NCI-H526 (cell line): ENCODE measurements at regions not wholly inside any gene's neighbourhood (a gene's known extent, or its start where the extent isn't known, plus 50 kb on each side); places are given as distances from the start of the nearest gene placed in this dataset.

ENCODE experiments used
- DNase-seq, 2 experiments: peaks; one replicate each; lab custom pipeline; 2025; lab: John Stamatoyannopoulos, UW

DNA sequence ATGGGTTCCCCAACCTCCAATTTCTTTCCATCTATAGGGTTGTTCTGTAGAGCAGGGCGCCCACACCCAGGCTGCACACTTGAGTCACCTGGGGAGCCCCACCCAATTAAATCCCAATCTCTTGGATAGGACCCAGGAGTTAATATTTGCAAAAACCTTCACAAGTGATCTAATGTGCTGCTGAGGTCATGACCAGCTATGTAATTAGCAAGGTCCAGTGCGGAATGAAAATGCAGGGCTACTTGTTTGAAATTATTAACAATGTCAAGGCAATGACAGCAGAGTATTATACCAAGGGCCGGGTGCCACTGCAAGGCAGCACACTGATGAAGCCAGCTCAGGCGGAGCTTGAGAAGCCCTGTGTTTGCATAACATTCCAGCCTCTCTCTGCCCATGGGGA, 302.7 kb downstream of the MAF start:
- DNase-seq = no peak

GRCh38 chr16:79297296-79297695, 303.2 kb downstream of the MAF start:
- no peak for DNase-seq

DNA sequence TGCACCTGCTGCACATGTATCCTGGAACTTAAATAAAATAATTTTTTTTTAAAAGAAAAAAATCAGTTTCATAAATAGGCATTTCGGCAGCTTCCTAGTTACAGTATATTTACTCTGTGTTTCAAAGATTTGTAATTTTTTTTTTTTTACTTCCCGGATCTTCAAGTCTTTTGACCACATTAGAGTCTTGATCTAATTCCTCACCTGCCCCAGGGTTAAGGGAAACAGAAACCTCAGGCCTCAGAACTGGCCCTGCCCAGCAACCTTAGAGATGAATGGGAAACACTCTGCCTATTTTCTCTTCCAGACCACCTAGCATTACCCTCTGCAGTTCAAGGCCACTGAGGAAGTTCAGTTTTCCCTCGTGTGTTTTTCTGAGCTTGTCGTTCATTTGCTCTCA, 304.0 kb downstream of the MAF start:
- no peak for DNase-seq

- no peak for DNase-seq
Observed at GRCh38 chr16:79295746-79296145, 304.8 kb downstream of the MAF start.

GRCh38 chr16:79295162-79295561, 305.4 kb downstream of the MAF start:
- no peak for DNase-seq

DNA sequence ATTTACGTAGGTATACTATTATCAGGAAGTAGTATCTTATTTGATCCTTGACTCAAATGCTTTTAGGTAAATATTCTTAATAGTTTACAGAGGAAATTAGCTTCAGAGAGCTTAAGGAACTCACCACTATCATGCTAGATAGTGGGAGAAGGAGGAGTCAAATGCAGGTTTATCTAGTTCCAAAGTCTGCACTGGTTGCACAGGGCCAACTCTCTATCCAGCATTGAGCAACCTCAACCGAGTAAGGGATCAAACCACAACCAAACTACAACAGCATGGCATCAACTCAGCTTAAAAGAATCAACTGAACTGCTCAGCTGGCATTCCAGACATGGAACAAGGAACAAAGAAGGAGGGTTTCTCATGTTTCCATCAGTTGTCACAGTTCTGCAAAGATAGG, 306.0 kb downstream of the MAF start:
- no peak for DNase-seq

DNA sequence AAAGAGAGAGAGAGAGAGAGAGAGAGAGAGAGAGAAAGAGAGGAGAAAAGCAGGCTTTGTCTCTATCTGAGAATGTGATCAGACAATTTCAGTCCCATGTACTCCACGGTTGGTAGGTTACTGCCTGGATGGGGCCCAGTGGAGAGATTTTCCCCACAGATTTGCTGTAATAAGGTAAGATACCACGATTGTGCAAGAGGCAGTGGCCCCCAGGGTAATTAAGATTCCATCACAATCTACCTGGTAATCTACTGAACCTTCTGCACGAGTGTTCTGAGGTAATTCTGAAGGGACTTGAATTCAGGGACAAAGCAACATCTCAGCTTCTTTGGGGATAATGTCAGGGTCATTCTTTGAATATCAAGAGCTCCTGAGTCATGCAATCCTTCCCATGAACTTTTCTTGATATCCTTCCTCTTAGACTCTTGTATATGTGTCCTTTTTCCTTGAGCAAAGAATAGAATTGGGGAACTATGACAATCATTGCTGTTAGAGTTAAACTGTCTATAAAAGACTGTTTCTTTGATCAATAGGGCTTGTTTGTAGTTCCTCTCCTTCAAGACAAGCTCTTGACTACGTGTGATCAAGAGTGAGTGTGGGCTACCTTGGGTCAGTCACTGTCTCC, 306.6 kb downstream of the MAF start:
- DNase-seq = no peak

- no peak for DNase-seq
Observed at GRCh38 chr16:79288066-79288465, 312.5 kb downstream of the MAF start.

GRCh38 chr16:79287424-79287917, 313.1 kb downstream of the MAF start:
- peak in 1 of 2 experiments; percentile 28 for DNase-seq

DNA sequence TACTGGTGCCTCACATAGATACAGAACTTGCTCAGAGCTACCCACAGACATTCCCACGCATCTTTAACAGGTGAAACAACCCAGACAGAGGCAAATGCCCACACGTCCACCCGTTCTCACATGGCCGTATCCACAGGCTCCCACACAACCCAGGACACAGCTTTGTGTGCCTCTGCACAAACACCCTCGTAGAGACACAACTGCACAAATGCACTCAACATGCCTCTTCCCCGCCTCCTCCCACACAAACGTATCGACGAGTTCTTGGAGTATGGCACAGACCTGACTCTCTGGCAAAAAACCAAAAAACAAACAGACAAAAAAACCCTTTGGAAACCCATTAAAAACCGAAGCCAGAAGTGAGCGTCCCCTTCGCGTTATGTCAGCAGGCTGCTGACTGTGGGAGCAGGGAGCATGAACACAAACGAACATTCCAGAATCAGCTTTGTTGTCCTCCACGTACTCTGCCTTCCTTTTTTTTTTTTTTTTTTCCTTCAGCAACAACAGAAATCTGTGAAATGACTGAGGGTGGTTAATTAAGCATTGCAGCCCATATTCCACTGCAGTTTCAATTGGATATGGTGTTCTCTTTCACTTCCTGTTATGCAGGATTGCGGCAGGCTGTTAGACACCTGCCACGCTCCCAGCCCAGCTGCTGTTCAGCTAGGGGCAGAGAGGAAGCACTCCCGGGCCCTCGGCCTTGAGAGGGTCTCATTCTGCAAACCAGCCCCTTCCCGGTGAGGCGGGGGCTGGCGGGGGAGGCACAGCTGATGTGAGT, 313.7 kb downstream of the MAF start:
- peak; percentile 19 to 59 for DNase-seq

DNA sequence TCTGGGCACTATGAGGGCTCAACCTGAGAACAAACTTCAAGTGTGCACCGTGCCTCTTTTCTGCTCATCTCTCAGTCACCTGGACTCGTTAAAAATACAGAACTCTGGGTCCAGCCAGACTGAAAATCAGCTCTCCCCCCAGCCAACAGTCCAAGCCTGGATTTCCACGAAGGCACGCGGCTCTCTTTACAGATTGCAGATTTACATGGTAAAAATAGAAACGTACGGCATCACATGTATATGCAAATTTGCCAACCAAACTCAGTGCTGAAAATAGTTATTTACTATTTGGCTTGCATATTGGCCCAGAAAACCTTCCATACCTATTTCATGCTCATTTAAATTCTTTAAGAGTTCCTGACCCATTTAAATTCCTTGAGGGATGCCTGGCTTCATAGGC, 315.8 kb downstream of the MAF start:
- DNase-seq = peak in 1 of 2 experiments; percentile 47

DNA sequence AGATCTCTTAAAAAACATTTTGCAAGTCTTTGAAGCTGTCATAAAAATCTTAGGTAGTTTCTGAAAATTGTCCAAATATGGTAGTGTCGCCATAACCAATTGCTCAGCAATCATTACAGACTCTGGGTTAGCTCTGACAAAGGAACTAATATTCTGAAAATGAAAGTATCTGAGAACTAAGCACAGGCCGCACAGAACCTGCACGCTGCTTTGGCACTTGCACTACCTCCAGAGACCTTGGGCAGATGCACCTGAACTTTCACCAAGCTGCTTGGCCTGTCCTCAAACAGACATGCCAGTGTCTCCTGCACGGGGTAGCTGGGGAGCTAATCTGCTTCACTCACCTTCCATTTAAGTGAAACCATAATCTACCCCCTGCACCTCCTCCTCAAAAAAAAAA, 317.0 kb downstream of the MAF start:
- DNase-seq = no peak

GRCh38 chr16:79282806-79283205, 317.7 kb downstream of the MAF start:
- no peak for DNase-seq

DNA sequence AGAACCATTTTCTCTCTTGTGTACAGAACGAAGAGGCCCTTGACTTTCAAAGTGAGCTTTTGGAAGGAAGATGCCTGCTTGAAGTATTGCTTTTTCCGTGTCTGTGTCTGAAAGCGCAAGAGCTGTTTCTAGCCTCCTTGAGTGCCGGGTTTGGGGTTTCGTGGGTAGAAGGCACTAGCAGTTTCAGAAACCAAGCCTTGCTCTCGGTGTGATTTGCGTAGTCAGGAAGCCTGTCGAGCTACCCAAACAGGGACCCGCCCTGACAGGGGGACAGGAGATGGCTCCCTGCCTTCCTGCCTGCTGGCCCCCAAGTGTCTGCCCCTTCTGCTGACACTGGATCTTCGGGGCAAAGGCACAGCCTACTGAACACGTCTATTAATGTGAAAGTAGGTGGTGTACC, 322.0 kb downstream of the MAF start:
- no peak for DNase-seq

- DNase-seq = no peak
Observed at GRCh38 chr16:79276501-79276900, 324.0 kb downstream of the MAF start.

DNA sequence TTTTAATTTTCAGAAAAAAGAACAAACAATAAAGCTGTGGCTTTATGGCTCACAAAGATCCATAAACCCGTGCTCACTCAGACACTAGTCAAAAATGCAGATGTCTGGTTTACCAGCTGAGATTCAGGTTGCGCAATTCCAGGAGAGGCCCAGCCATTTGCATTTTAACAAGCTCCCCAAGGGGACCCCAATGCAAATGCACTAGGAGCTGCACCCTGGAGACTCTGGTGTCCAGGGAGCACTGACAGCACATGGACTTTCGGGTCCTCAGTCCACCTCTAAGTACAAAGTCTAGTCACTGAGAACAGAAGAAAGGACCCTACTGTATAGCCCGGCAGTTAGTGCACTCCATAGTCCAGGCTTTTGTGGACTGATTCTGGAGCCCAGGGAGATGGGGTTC, 326.3 kb downstream of the MAF start:
- DNase-seq = peak in 1 of 2 experiments; percentile 15

DNA sequence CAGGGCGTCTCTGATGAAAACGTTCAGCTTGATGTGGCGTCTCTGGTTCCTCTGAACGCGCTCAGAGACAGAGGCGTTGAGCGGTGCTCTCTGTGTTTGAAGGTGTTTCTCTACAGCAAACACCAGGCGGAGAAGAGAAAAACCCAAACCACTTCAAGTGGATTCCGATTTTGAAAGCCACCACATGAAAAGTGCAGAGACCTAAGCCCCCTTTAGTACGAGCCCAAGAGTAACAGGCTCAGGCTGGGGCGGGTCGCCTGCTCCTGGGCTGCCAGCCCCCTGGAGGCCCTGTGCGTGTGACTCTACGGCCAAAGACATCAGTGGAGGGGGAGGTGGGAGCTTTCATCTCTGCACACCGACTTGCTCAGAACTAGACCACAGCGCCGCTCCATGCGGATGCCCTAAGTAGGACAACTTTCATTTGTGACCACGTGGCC, 328.4 kb downstream of the MAF start:
- DNase-seq = no peak

DNA sequence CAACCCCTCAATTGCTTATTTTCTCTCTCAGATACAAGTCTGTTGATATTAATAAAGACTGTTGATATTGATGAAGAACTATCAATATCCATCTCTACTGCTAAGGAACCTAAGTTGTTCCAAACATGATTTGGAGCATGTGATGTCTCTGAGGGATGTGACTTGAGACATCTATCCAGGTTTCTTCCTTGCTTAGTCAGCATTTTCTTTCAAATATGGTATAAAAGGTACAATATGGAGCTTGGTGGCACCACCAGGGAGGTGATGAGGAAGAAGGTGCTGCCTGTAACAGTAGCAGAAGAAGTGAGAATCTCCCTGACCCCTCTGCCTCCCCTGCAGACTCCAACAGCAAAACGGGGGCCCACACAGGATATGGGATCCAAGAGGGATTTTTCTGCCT, 329.0 kb downstream of the MAF start:
- DNase-seq = no peak

- DNase-seq = no peak
Observed at GRCh38 chr16:79270011-79270410, 330.5 kb downstream of the MAF start.

DNA sequence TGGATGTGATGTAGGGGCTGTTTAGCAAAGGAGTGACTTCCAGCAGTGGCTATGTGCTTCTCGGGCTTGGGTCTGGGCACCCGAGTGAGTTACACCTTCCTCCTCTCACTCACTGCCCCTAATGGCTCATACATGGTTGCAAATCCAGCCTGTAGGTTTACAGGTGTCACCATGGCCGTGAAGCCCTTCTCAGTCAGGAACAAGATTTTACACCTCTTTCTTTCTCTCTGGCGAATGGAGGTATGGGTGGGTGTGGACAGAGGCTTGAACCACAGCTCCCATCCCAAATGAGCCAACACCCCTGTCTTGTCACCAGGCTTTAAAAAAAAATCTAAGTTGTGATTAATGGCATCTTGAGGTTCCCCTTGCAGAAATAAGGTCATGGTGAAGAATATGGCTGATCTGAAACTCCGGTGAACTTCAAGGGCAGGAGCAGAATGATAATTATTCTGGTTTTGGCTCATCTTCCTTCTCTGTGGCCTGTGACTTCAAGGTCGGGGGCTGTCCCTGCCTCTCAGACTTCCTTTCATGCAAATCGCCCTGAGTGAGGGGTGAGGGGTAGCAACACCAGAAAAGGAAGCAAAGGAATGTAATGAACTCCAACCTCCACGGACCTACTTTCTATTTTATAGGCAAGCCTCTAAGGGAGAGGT, 331.2 kb downstream of the MAF start:
- no peak for DNase-seq

GRCh38 chr16:79267781-79268180, 332.8 kb downstream of the MAF start:
- DNase-seq = no peak

- DNase-seq = no peak
Observed at GRCh38 chr16:79267146-79267545, 333.4 kb downstream of the MAF start.

GRCh38 chr16:79265701-79266100, 334.8 kb downstream of the MAF start:
- no peak for DNase-seq
